NCI-H446 treated with DMSO at 0.1 percent for 48 hours (cell line): ENCODE measurements at regions not wholly inside any gene's neighbourhood (a gene's known extent, or its start where the extent isn't known, plus 50 kb on each side); places are given as distances from the start of the nearest gene placed in this dataset.

Experiments
- DNase-seq: peaks from one replicate; lab custom pipeline; 2025; lab: John Stamatoyannopoulos, UW

- DNase-seq: no peak
Measured at GRCh38 chr15:46110755-46111154, 475.9 kb downstream of the SQOR start.

GRCh38 chr15:46111730-46112129 is 476.9 kb downstream of the SQOR start:
- no peak for DNase-seq

GRCh38 chr15:46117071-46117470 is 482.2 kb downstream of the SQOR start:
- DNase-seq: no peak

- no peak for DNase-seq
Measured at GRCh38 chr15:46120713-46121112, 485.9 kb downstream of the SQOR start.

GRCh38 chr15:46121441-46121840 is 486.6 kb downstream of the SQOR start:
- no peak for DNase-seq

- DNase-seq: no peak
Measured at GRCh38 chr15:46126581-46126980, 491.8 kb downstream of the SQOR start.

GRCh38 chr15:46127361-46127874 is 492.6 kb downstream of the SQOR start:
- DNase-seq: no peak

- no peak for DNase-seq
Measured at GRCh38 chr15:46129145-46129544, 494.3 kb downstream of the SQOR start.

GRCh38 chr15:46131876-46132275 is 497.0 kb downstream of the SQOR start:
- DNase-seq: no peak

GRCh38 chr15:46137443-46137842 is 502.6 kb downstream of the SQOR start:
- DNase-seq: no peak

- DNase-seq: no peak
Measured at GRCh38 chr15:46146002-46146401, 511.2 kb downstream of the SQOR start.

GRCh38 chr15:46146915-46147314 is 512.1 kb downstream of the SQOR start:
- no peak for DNase-seq

- DNase-seq: no peak
Measured at GRCh38 chr15:46151786-46152185, 517.0 kb downstream of the SQOR start.

GRCh38 chr15:46166750-46167149 is 531.9 kb downstream of the SQOR start:
- no peak for DNase-seq

- DNase-seq: no peak
Measured at GRCh38 chr15:46170326-46170725, 535.5 kb downstream of the SQOR start.

- DNase-seq: no peak
Measured at GRCh38 chr15:46174122-46174521, 539.3 kb downstream of the SQOR start.

- DNase-seq: no peak
Measured at GRCh38 chr15:46177219-46177618, 542.4 kb downstream of the SQOR start.

GRCh38 chr15:46178138-46178537 is 543.3 kb downstream of the SQOR start:
- no peak for DNase-seq

GRCh38 chr15:46207341-46207740 is 572.5 kb downstream of the SQOR start:
- no peak for DNase-seq

- no peak for DNase-seq
Measured at GRCh38 chr15:46213551-46213950, 578.7 kb downstream of the SQOR start.

GRCh38 chr15:46222826-46223225 is 588.0 kb downstream of the SQOR start:
- DNase-seq: no peak

- DNase-seq: no peak
Measured at GRCh38 chr15:46229263-46229662, 594.4 kb downstream of the SQOR start.

- DNase-seq: no peak
Measured at GRCh38 chr15:46231786-46232185, 597.0 kb downstream of the SQOR start.

- DNase-seq: no peak
Measured at GRCh38 chr15:46232471-46232870, 597.6 kb downstream of the SQOR start.

GRCh38 chr15:46242935-46243334 is 608.1 kb downstream of the SQOR start:
- DNase-seq: no peak
